ENCODE measurements at regions not wholly inside any gene's neighbourhood (a gene's known extent, or its start where the extent isn't known, plus 50 kb on each side); places are given as distances from the start of the nearest gene placed in this dataset.

DNA sequence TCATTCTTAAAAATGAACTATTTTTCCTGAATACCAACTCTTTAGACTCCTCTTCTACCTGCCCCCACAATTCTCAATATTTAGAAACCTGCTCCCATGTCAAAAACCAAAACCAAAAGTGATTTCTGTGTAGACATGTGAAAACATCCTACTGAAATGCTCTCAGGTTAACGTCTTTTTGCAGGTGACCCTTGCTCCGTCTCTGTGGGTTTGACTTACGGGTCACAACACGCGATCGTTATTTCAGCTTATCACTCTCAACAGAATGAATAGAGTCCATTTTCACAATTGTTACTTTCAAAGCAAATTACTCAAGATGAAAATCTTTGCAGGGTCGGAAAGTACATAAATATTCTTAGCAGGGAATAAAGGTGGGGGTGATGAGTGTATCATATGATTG is 456.3 kb upstream of the SGCD start:
- DNase-seq = no peak
- Histone ChIP-seq H4K20me1 (ENCODE audit: insufficient read depth, low read length) (no peaks in the 10 kb centered on the region), H3K9me2 (replicated peaks; ENCODE audit: insufficient read depth, low read length) (no peaks in the 10 kb centered on the region), H3F3A (ENCODE audit: insufficient read depth, low read length) (no peaks in the 10 kb centered on the region), H3K9ac (ENCODE audit: low read length) (no peak overlapping the region), H3K4me3 (ENCODE audit: low read length) (no peak overlapping the region), H3K9me3 (replicated peaks; ENCODE audit: insufficient read depth, low read length) (no peaks in the 10 kb centered on the region), H3K36me3 (replicated peaks; ENCODE audit: insufficient read depth, low read length) (no peaks in the 10 kb centered on the region), H2AFZ (ENCODE audit: low read length) (no peak overlapping the region), H3K27me3 (replicated peaks; ENCODE audit: insufficient read depth, low read length) (no peaks in the 10 kb centered on the region), H3K79me2 (ENCODE audit: low read length) (no peaks in the 10 kb centered on the region), H3K4me1 (ENCODE audit: low read length) (no peaks in the 10 kb centered on the region), H3K27ac (ENCODE audit: low read length) (no peak overlapping the region), H3K4me2 (ENCODE audit: low read depth, low read length) (no peak overlapping the region)
- TF ChIP-seq EZH2phosphoT487 (IDR thresholded peaks at IDR 0.05; ENCODE audit: low read length) = no peak

DNA sequence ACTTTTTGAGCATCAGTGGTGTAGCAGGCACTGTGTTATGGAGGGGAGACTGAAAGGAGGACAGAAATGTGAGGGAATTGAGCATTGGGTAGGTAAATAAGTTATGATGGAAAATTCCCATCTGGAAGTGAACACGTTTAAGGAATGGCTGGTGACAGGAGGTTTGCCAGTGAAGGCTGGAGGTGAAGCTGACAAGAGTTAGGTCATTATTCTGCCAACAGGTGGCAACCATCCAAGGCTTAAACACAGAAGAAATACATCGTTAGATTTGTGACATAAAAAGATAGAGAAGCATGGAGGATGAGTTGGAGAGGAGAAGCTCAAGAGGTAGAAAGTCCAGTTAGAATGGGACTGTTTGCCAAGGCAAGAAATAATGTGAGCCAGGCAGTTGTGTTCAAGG is 455.3 kb upstream of the SGCD start:
- H3K4me3 ChIP-seq (ENCODE audit: low read length) = no peak overlapping the region
- TF ChIP-seq, protein P1, sequence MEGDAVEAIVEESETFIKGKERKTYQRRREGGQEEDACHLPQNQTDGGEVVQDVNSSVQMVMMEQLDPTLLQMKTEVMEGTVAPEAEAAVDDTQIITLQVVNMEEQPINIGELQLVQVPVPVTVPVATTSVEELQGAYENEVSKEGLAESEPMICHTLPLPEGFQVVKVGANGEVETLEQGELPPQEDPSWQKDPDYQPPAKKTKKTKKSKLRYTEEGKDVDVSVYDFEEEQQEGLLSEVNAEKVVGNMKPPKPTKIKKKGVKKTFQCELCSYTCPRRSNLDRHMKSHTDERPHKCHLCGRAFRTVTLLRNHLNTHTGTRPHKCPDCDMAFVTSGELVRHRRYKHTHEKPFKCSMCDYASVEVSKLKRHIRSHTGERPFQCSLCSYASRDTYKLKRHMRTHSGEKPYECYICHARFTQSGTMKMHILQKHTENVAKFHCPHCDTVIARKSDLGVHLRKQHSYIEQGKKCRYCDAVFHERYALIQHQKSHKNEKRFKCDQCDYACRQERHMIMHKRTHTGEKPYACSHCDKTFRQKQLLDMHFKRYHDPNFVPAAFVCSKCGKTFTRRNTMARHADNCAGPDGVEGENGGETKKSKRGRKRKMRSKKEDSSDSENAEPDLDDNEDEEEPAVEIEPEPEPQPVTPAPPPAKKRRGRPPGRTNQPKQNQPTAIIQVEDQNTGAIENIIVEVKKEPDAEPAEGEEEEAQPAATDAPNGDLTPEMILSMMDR (IDR thresholded peaks at IDR 0.05; ENCODE audit: low read length) = no peak
- TF ChIP-seq EZH2phosphoT487 (IDR thresholded peaks at IDR 0.05; ENCODE audit: low read length) (no peak), EZH2 (optimal IDR thresholded peaks at IDR 0.05; ENCODE audit: low read depth, low read length) (no peak)
- H3K9ac ChIP-seq (ENCODE audit: low read length) = no peak overlapping the region

DNA sequence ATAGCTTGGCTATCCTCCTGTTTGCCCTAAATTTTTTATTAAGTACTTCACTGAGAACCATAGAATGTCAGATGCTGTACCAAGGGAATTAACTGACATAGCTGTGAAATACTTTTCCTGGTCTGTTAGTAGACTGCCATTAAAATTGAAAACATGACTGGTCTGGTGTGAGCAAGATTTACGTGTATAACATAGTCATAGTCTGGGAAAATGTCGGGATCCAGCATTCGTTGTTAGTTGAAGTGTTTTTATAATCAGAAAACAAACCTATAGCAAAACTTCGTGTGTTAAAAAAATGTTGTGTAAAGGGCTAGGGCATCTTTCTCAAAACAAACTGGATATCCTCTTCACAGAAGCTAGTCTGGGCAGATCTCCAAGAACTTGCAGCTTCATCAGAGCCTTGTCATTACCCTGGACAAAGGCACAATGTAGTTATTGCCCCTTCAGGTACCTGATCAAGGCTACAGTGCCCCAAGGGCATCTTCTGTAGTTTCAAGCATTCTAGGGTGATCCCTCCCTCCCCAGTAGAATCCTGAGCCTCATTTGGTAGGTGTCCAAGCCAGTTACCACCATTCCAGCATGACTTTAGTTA is 454.2 kb upstream of the SGCD start:
- Histone ChIP-seq H2AFZ (ENCODE audit: low read length) (no peak overlapping the region), H3K9ac (ENCODE audit: low read length) (no peak overlapping the region), H3K27me3 (replicated peaks; ENCODE audit: insufficient read depth, low read length) (no peaks in the 10 kb centered on the region), H3K4me1 (ENCODE audit: low read length) (no peaks in the 10 kb centered on the region), H3K4me3 (ENCODE audit: low read length) (no peak overlapping the region), H3K27ac (ENCODE audit: low read length) (no peak overlapping the region), H3K36me3 (replicated peaks; ENCODE audit: insufficient read depth, low read length) (no peaks in the 10 kb centered on the region), H3K4me2 (ENCODE audit: low read depth, low read length) (no peak overlapping the region), H3K79me2 (ENCODE audit: low read length) (no peaks in the 10 kb centered on the region), H3F3A (ENCODE audit: insufficient read depth, low read length) (no peaks in the 10 kb centered on the region), H3K9me2 (replicated peaks; ENCODE audit: insufficient read depth, low read length) (no peaks in the 10 kb centered on the region), H4K20me1 (ENCODE audit: insufficient read depth, low read length) (no peaks in the 10 kb centered on the region), H3K9me3 (replicated peaks; ENCODE audit: insufficient read depth, low read length) (no peaks in the 10 kb centered on the region)
- no peak for TF ChIP-seq EZH2 (optimal IDR thresholded peaks at IDR 0.05; ENCODE audit: low read depth, low read length)
- TF ChIP-seq EZH2phosphoT487 (IDR thresholded peaks at IDR 0.05; ENCODE audit: low read length) = no peak
- TF ChIP-seq, protein P1 (IDR thresholded peaks at IDR 0.05; ENCODE audit: low read length) = no peak
- DNase-seq = no peak

More for the DNA sequence above, 455.3 kb upstream of the SGCD start:
- no peak overlapping the region for H3K27ac ChIP-seq (ENCODE audit: low read length)
- H3K9me3 ChIP-seq (replicated peaks; ENCODE audit: insufficient read depth, low read length) = no peaks in the 10 kb centered on the region
- H4K20me1 ChIP-seq (ENCODE audit: insufficient read depth, low read length) = no peaks in the 10 kb centered on the region
- no peaks in the 10 kb centered on the region for H3K27me3 ChIP-seq (replicated peaks; ENCODE audit: insufficient read depth, low read length)
- no peaks in the 10 kb centered on the region for H3K9me2 ChIP-seq (replicated peaks; ENCODE audit: insufficient read depth, low read length)
- no peaks in the 10 kb centered on the region for H3K4me1 ChIP-seq (ENCODE audit: low read length)
- no peaks in the 10 kb centered on the region for H3K79me2 ChIP-seq (ENCODE audit: low read length)
- H3K36me3 ChIP-seq (replicated peaks; ENCODE audit: insufficient read depth, low read length) = no peaks in the 10 kb centered on the region
- no peak overlapping the region for H3K4me2 ChIP-seq (ENCODE audit: low read depth, low read length)
- DNase-seq = no peak
- no peaks in the 10 kb centered on the region for H3F3A ChIP-seq (ENCODE audit: insufficient read depth, low read length)
- H2AFZ ChIP-seq (ENCODE audit: low read length) = no peak overlapping the region

DNA sequence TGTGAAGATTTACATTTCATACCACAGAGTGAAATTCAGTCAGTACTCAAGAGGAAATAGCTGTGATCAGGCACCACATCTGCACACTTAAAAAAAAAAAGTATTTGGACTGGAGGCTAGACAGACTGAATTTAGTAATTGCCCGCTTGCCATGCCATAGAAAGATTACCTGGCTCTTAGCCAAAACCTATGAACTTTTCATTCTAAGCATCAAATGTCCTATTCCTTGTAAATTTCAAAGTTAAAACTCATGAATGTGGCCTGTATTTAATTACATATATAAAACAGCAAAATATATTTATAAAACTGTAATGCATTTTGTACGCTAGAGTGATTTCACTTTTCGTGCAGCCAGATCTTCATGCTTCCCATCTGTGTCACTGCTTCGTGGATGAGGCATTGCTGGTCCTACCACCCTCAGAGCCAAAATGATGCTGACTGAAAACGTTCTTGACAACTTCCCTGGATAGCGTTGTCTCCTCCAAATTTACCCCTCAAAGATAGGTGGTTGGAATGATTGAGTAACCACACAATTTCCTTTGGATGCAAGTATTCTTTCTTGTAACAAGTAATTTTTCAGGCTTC is 447.9 kb upstream of the SGCD start:
- Histone ChIP-seq H3K4me2 (ENCODE audit: low read depth, low read length) (no peak overlapping the region), H2AFZ (ENCODE audit: low read length) (no peak overlapping the region), H3K27ac (ENCODE audit: low read length) (no peak overlapping the region), H3K36me3 (replicated peaks; ENCODE audit: insufficient read depth, low read length) (no peaks in the 10 kb centered on the region), H3K4me1 (ENCODE audit: low read length) (no peaks in the 10 kb centered on the region), H3K9me2 (replicated peaks; ENCODE audit: insufficient read depth, low read length) (no peaks in the 10 kb centered on the region), H3K9ac (ENCODE audit: low read length) (no peak overlapping the region), H3K4me3 (ENCODE audit: low read length) (no peak overlapping the region), H3K9me3 (replicated peaks; ENCODE audit: insufficient read depth, low read length) (no peaks in the 10 kb centered on the region), H4K20me1 (ENCODE audit: insufficient read depth, low read length) (no peaks in the 10 kb centered on the region), H3K27me3 (replicated peaks; ENCODE audit: insufficient read depth, low read length) (no peaks in the 10 kb centered on the region), H3F3A (ENCODE audit: insufficient read depth, low read length) (no peaks in the 10 kb centered on the region), H3K79me2 (ENCODE audit: low read length) (no peaks in the 10 kb centered on the region)
- DNase-seq = no peak
- TF ChIP-seq EZH2 (optimal IDR thresholded peaks at IDR 0.05; ENCODE audit: low read depth, low read length) (no peak), EZH2phosphoT487 (IDR thresholded peaks at IDR 0.05; ENCODE audit: low read length) (no peak)
- TF ChIP-seq, protein P1 (IDR thresholded peaks at IDR 0.05; ENCODE audit: low read length) = no peak

All from MM.1S (cell line).